WTC11 (cell line): ENCODE measurements at regions not wholly inside any gene's neighbourhood (a gene's known extent, or its start where the extent isn't known, plus 50 kb on each side); places are given as distances from the start of the nearest gene placed in this dataset.

Source experiments
- CBFB ChIP-seq: sonication (generic); formaldehyde crosslinking; IDR thresholded peaks from 2 replicates; pipeline ENCODE4 v1.8.1; 2022; ENCODE audit warnings: mild to moderate bottlenecking, low read depth, missing genetic modification reagents
- CREB1 ChIP-seq: sonication (generic); formaldehyde crosslinking; IDR thresholded peaks from 2 replicates; pipeline ENCODE4 v1.8.0; 2023; ENCODE audit warnings: mild to moderate bottlenecking, missing genetic modification reagents
- CTCF ChIP-seq: fragments of 200-600 bp; IDR thresholded peaks from 2 replicates; pipeline ENCODE4 v1.8.0; 2022; ENCODE audit warnings: antibody characterized with exemption
- KAT7 ChIP-seq: sonication (generic); formaldehyde crosslinking; IDR thresholded peaks from 2 replicates; pipeline ENCODE4 v1.8.1; 2023; ENCODE audit warnings: missing genetic modification reagents, mild to moderate bottlenecking, borderline replicate concordance
- NR2C2 ChIP-seq: sonication (generic); formaldehyde crosslinking; IDR thresholded peaks from 2 replicates; pipeline ENCODE4 v1.8.0; 2022; ENCODE audit warnings: mild to moderate bottlenecking, missing genetic modification reagents
- NR3C1 ChIP-seq: sonication (generic); formaldehyde crosslinking; conservative IDR thresholded peaks from 2 replicates; pipeline ENCODE4 v1.8.1; 2023; ENCODE audit warnings: low read depth, mild to moderate bottlenecking, missing genetic modification reagents
- SP1 ChIP-seq: sonication (generic); formaldehyde crosslinking; conservative IDR thresholded peaks from 2 replicates; pipeline ENCODE4 v1.8.1; 2022; ENCODE audit warnings: missing genetic modification reagents
- TP53 ChIP-seq: sonication (generic); formaldehyde crosslinking; IDR thresholded peaks from 2 replicates; pipeline ENCODE4 v1.8.1; 2023; ENCODE audit warnings: mild to moderate bottlenecking, missing genetic modification reagents
- ZNF219 ChIP-seq: sonication (generic); formaldehyde crosslinking; IDR thresholded peaks from 2 replicates; pipeline ENCODE4 v1.8.0; 2023; ENCODE audit warnings: missing genetic modification reagents, mild to moderate bottlenecking, borderline replicate concordance
- ZNF263 ChIP-seq: sonication (generic); formaldehyde crosslinking; IDR thresholded peaks from 2 replicates; pipeline ENCODE4 v1.8.1; 2022; ENCODE audit warnings: low read depth, mild to moderate bottlenecking, moderate library complexity, missing genetic modification reagents
- TF ChIP-seq, protein P1 (sequence below): sonication (generic); formaldehyde crosslinking; IDR thresholded peaks from 2 replicates; pipeline ENCODE4 v1.8.1; 2023; ENCODE audit warnings: mild to moderate bottlenecking, missing genetic modification reagents, moderate library complexity
- TF ChIP-seq, protein P2 (sequence below): sonication (generic); formaldehyde crosslinking; IDR thresholded peaks from 2 replicates; pipeline ENCODE4 v1.8.1; 2022; ENCODE audit warnings: low read depth, mild to moderate bottlenecking, moderate library complexity, missing genetic modification reagents, borderline replicate concordance
- TF ChIP-seq, protein P3 (sequence below): sonication (generic); formaldehyde crosslinking; IDR thresholded peaks from 2 replicates; pipeline ENCODE4 v1.8.1; 2022; ENCODE audit warnings: low read depth, missing genetic modification reagents, borderline replicate concordance
- TF ChIP-seq, protein P4 (sequence below): sonication (generic); formaldehyde crosslinking; IDR thresholded peaks from 2 replicates; pipeline ENCODE4 v1.8.1; 2022; ENCODE audit warnings: missing genetic modification reagents, borderline replicate concordance

DNA sequence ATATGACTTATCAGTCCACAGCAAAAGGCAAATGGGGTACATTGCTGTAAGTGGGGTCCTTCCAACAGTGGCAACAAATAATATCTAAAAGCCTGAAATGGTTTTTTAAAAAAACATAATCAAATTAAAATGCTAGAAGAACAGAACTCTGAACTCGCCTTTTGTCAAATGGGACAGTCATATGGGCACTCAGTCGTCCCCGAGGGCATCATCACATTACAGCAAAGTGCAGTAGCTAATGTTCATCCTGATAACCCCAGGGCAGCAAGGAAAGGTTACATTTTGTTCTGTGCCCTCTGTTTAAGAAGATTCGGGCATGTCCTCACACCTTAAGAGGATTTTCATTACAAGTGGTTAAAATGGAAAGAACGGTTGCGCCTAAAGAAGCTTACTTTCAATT lies 997.9 kb upstream of the TENM3 start:
- TF ChIP-seq CTCF (no peak), ZNF219 (CRISPR knock-in tag) (no peak), CBFB (CRISPR knock-in tag) (no peak), TP53 (no peak), KAT7 (CRISPR knock-in tag) (no peak), CREB1 (CRISPR knock-in tag) (no peak), SP1 (CRISPR knock-in tag) (no peak), NR2C2 (CRISPR knock-in tag) (no peak), NR3C1 (no peak), ZNF263 (no peak)
- TF ChIP-seq, protein P1, sequence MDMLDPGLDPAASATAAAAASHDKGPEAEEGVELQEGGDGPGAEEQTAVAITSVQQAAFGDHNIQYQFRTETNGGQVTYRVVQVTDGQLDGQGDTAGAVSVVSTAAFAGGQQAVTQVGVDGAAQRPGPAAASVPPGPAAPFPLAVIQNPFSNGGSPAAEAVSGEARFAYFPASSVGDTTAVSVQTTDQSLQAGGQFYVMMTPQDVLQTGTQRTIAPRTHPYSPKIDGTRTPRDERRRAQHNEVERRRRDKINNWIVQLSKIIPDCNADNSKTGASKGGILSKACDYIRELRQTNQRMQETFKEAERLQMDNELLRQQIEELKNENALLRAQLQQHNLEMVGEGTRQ (CRISPR knock-in tag): no peak
- TF ChIP-seq, protein P2, sequence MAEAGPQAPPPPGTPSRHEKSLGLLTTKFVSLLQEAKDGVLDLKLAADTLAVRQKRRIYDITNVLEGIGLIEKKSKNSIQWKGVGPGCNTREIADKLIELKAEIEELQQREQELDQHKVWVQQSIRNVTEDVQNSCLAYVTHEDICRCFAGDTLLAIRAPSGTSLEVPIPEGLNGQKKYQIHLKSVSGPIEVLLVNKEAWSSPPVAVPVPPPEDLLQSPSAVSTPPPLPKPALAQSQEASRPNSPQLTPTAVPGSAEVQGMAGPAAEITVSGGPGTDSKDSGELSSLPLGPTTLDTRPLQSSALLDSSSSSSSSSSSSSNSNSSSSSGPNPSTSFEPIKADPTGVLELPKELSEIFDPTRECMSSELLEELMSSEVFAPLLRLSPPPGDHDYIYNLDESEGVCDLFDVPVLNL (CRISPR knock-in tag): no peak
- TF ChIP-seq, protein P3, sequence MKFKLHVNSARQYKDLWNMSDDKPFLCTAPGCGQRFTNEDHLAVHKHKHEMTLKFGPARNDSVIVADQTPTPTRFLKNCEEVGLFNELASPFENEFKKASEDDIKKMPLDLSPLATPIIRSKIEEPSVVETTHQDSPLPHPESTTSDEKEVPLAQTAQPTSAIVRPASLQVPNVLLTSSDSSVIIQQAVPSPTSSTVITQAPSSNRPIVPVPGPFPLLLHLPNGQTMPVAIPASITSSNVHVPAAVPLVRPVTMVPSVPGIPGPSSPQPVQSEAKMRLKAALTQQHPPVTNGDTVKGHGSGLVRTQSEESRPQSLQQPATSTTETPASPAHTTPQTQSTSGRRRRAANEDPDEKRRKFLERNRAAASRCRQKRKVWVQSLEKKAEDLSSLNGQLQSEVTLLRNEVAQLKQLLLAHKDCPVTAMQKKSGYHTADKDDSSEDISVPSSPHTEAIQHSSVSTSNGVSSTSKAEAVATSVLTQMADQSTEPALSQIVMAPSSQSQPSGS (CRISPR knock-in tag): no peak
- TF ChIP-seq, protein P4, sequence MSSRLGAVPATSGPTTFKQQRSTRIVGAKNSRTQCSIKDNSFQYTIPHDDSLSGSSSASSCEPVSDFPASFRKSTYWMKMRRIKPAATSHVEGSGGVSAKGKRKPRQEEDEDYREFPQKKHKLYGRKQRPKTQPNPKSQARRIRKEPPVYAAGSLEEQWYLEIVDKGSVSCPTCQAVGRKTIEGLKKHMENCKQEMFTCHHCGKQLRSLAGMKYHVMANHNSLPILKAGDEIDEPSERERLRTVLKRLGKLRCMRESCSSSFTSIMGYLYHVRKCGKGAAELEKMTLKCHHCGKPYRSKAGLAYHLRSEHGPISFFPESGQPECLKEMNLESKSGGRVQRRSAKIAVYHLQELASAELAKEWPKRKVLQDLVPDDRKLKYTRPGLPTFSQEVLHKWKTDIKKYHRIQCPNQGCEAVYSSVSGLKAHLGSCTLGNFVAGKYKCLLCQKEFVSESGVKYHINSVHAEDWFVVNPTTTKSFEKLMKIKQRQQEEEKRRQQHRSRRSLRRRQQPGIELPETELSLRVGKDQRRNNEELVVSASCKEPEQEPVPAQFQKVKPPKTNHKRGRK (CRISPR knock-in tag): no peak
